ENCODE measurements at regions not wholly inside any gene's neighbourhood (a gene's known extent, or its start where the extent isn't known, plus 50 kb on each side); places are given as distances from the start of the nearest gene placed in this dataset.

DNA sequence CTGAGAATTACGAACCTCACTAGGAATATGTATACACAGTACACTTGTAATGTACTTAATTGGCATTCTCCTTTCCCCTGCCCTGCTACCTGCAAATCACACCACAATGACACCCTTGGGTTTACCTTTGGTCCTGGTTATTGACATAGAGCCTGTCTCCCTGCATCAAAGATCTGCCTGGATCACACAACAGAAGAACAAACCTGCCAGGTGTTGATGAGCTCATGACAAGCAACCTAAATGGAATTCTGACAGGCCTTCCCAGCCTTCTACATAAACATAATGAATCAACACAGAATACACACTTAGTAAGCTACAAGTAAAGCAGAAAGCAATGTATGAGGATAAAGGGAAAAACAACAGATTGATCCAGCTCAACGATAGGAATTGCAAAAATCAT is 95.6 kb downstream of the HDGFL1 start:
- TF ChIP-seq, protein P1, sequence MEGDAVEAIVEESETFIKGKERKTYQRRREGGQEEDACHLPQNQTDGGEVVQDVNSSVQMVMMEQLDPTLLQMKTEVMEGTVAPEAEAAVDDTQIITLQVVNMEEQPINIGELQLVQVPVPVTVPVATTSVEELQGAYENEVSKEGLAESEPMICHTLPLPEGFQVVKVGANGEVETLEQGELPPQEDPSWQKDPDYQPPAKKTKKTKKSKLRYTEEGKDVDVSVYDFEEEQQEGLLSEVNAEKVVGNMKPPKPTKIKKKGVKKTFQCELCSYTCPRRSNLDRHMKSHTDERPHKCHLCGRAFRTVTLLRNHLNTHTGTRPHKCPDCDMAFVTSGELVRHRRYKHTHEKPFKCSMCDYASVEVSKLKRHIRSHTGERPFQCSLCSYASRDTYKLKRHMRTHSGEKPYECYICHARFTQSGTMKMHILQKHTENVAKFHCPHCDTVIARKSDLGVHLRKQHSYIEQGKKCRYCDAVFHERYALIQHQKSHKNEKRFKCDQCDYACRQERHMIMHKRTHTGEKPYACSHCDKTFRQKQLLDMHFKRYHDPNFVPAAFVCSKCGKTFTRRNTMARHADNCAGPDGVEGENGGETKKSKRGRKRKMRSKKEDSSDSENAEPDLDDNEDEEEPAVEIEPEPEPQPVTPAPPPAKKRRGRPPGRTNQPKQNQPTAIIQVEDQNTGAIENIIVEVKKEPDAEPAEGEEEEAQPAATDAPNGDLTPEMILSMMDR (IDR thresholded peaks at IDR 0.05) = no peak
- no peak for TF ChIP-seq POLR2A (IDR thresholded peaks at IDR 0.05)
